ENCODE measurements at regions not wholly inside any gene's neighbourhood (a gene's known extent, or its start where the extent isn't known, plus 50 kb on each side); places are given as distances from the start of the nearest gene placed in this dataset.
"Not testable (repeated sequence)": the region's sequence is repeated elsewhere in the genome, so short reads cannot be mapped to it uniquely, and the experiment has no call there.

DNA sequence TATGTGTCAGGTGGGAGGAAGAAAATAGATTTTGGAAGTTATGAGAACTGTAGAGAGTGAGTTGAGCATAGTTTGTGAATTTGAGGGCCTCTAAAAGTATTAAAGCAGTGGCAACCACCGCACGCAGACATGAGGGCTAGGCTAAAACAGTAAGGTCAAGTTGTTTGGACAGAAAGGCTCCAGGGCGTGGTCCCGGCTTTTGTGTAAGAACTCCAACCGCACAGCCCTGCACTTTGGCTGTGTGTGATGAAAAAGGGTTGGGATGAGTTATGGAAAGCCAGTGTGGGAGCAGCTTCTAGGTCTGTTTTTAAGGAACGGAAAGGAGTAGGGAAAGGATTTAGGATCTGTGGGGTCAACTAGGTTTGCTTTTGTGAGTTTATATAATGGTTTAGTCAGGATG is 50.5 kb upstream of the SERPINE2 start:
- H3K79me2 ChIP-seq (ENCODE audit: control insufficient read depth in 1 of 2, insufficient read depth in 2 of 2, low read length in 2 of 2); H4K20me1 ChIP-seq (replicated peaks in 1 of 2; ENCODE audit: control insufficient read depth in 1 of 2, insufficient read depth in 2 of 2, low read length in 2 of 2); H3K79me1 ChIP-seq (ENCODE audit: low read depth, low read length); H3K23ac ChIP-seq (ENCODE audit: insufficient read length); H3K56ac ChIP-seq (replicated peaks; ENCODE audit: insufficient read length, low read depth, low read length); DNase-seq (ENCODE audit: low read depth in 1 of 2, low spot score in 2 of 2); H3K27me3 ChIP-seq (replicated peaks in 1 of 4; ENCODE audit: control insufficient read depth in 3 of 4, extremely low read depth in 1 of 4, insufficient read depth in 3 of 4, low read length in 3 of 4); H2AFZ ChIP-seq (ENCODE audit: low read length); H3K4me1 ChIP-seq (replicated peaks in 1 of 4; ENCODE audit: control insufficient read depth in 3 of 4, insufficient read depth in 4 of 4, low read length in 3 of 4); H3K9ac ChIP-seq (replicated peaks in 1 of 4; ENCODE audit: extremely low read depth in 1 of 4, low read depth in 3 of 4, low read length in 3 of 4); H2AK5ac ChIP-seq (ENCODE audit: low read depth, low read length); CTCF ChIA-PET (ENCODE audit: partially characterized antibody); H3K18ac ChIP-seq (ENCODE audit: extremely low read depth, low read length); H3K4ac ChIP-seq (replicated peaks; ENCODE audit: insufficient read length, low read depth, low read length); H4K8ac ChIP-seq (ENCODE audit: extremely low read depth, insufficient read depth, low read length); H3K27ac ChIP-seq (ENCODE audit: low read depth, low read length); H3K4me3 ChIP-seq (ENCODE audit: extremely low read depth in 1 of 4, insufficient read depth in 2 of 4, low read depth in 3 of 4, low read length in 4 of 4); H2BK20ac ChIP-seq (ENCODE audit: low read length); FAIRE-seq; H3K23me2 ChIP-seq (ENCODE audit: low read depth, low read length); H4K91ac ChIP-seq (replicated peaks; ENCODE audit: insufficient read length, low read length); H2BK120ac ChIP-seq (replicated peaks; ENCODE audit: low read depth, low read length); H4K5ac ChIP-seq (ENCODE audit: insufficient read length, low read depth, low read length); H3K9me3 ChIP-seq (ENCODE audit: insufficient read depth in 2 of 2, low read depth in 1 of 2, low read length in 1 of 2); H3K4me2 ChIP-seq (ENCODE audit: insufficient read depth in 1 of 2, low read depth in 2 of 2, low read length in 2 of 2); H3K14ac ChIP-seq (ENCODE audit: insufficient read length); H2BK5ac ChIP-seq (ENCODE audit: low read depth, low read length); H2BK15ac ChIP-seq (ENCODE audit: low read length); H3K36me3 ChIP-seq (ENCODE audit: control insufficient read depth in 2 of 4, insufficient read depth in 4 of 4, low read length in 3 of 4); H2BK12ac ChIP-seq (ENCODE audit: low read depth, low read length); POLR2A ChIA-PET (ENCODE audit: partially characterized antibody): not testable (repeated sequence)
- WGBS, 2 experiments (ENCODE audit: extremely low coverage in 1 of 2, insufficient coverage in 1 of 2, insufficient read length in 1 of 2, insufficient replicate concordance in 2 of 2, low coverage in 1 of 2, low lambda C conversion rate in 2 of 2, missing lambda C conversion rate in 1 of 2): 94% methylated on average over 6 of the region's 6 CpGs; no CpG with 5 or more reads in 1 of the 2 experiments
